ENCODE measurements at regions not wholly inside any gene's neighbourhood (a gene's known extent, or its start where the extent isn't known, plus 50 kb on each side); places are given as distances from the start of the nearest gene placed in this dataset.

DNA sequence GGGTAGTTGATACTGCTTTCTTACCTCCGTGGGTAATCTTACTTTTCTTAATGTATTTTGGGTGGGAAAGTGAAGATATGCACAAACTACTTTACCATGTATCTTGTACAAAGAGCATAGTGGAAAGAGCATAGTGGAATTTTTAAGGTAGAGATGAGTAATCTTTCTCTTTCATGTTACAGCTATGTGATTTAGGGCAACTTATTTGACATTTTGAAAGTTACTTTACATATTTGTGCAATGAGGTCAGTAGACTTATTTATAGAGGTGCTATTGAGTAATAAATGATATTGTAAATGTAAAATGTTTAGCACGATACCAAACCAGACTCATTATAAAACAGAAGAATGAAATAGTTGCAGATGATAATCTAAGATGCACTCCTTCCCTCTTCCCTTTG lies 351.2 kb downstream of the TRAM1L1 start:
- no peak for TF ChIP-seq EZH2phosphoT487 (IDR thresholded peaks at IDR 0.05; ENCODE audit: borderline replicate concordance)
- TF ChIP-seq, protein P1, sequence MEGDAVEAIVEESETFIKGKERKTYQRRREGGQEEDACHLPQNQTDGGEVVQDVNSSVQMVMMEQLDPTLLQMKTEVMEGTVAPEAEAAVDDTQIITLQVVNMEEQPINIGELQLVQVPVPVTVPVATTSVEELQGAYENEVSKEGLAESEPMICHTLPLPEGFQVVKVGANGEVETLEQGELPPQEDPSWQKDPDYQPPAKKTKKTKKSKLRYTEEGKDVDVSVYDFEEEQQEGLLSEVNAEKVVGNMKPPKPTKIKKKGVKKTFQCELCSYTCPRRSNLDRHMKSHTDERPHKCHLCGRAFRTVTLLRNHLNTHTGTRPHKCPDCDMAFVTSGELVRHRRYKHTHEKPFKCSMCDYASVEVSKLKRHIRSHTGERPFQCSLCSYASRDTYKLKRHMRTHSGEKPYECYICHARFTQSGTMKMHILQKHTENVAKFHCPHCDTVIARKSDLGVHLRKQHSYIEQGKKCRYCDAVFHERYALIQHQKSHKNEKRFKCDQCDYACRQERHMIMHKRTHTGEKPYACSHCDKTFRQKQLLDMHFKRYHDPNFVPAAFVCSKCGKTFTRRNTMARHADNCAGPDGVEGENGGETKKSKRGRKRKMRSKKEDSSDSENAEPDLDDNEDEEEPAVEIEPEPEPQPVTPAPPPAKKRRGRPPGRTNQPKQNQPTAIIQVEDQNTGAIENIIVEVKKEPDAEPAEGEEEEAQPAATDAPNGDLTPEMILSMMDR (conservative IDR thresholded peaks at IDR 0.05; ENCODE audit: low read length): no peak
